Rectal smooth muscle tissue (tissue), 1 donor: ENCODE measurements at regions not wholly inside any gene's neighbourhood (a gene's known extent, or its start where the extent isn't known, plus 50 kb on each side); places are given as distances from the start of the nearest gene placed in this dataset.

Experiments
- H3K27ac ChIP-seq: one replicate; pipeline ENCODE4 v1.7.0; 2013; ENCODE audit warnings: low read depth, low read length, inconsistent platforms
- H3K27me3 ChIP-seq: one replicate; pipeline ENCODE4 v1.7.0; 2013; ENCODE audit warnings: low read length; ENCODE audit not compliant: control insufficient read depth, insufficient read depth
- H3K36me3 ChIP-seq: one replicate; pipeline ENCODE4 v1.7.0; 2013; ENCODE audit warnings: low read length; ENCODE audit not compliant: control insufficient read depth, insufficient read depth
- H3K4me1 ChIP-seq: one replicate; pipeline ENCODE4 v1.7.0; 2013; ENCODE audit warnings: low read length; ENCODE audit not compliant: control insufficient read depth, insufficient read depth
- H3K4me3 ChIP-seq: one replicate; pipeline ENCODE4 v1.7.0; 2013; ENCODE audit warnings: low read length
- H3K9ac ChIP-seq: one replicate; pipeline ENCODE4 v1.7.0; 2013; ENCODE audit warnings: low read length

GRCh38 chr15:96079041-96079440, 251.5 kb upstream of the NR2F2 start:
- Histone ChIP-seq H3K36me3 (no peaks in the 10 kb centered on the region), H3K9ac (no peak overlapping the region), H3K27me3 (no peaks in the 10 kb centered on the region), H3K4me3 (no peak overlapping the region), H3K4me1 (no peaks in the 10 kb centered on the region), H3K27ac (no peak overlapping the region)

- Histone ChIP-seq H3K4me1 (no peaks in the 10 kb centered on the region), H3K27ac (no peak overlapping the region), H3K36me3 (no peaks in the 10 kb centered on the region), H3K4me3 (no peak overlapping the region), H3K27me3 (no peaks in the 10 kb centered on the region), H3K9ac (no peak overlapping the region)
Observed at GRCh38 chr15:96079882-96080281, 250.6 kb upstream of the NR2F2 start.

- no peaks in the 10 kb centered on the region for H3K4me1 ChIP-seq
- no peaks in the 10 kb centered on the region for H3K36me3 ChIP-seq
- no peak overlapping the region for H3K27ac ChIP-seq
- H3K9ac ChIP-seq, result no peak overlapping the region
- no peaks in the 10 kb centered on the region for H3K27me3 ChIP-seq
- H3K4me3 ChIP-seq, result no peak overlapping the region
Observed at GRCh38 chr15:96086164-96086563, 244.3 kb upstream of the NR2F2 start.

GRCh38 chr15:96087180-96087884, 243.2 kb upstream of the NR2F2 start:
- H3K9ac ChIP-seq, result no peak overlapping the region
- no peak overlapping the region for H3K4me3 ChIP-seq
- H3K27ac ChIP-seq, result no peak overlapping the region
- H3K27me3 ChIP-seq, result no peaks in the 10 kb centered on the region
- H3K36me3 ChIP-seq, result no peaks in the 10 kb centered on the region
- no peaks in the 10 kb centered on the region for H3K4me1 ChIP-seq

GRCh38 chr15:96088650-96089049, 241.8 kb upstream of the NR2F2 start:
- Histone ChIP-seq H3K4me1 (no peaks in the 10 kb centered on the region), H3K36me3 (no peaks in the 10 kb centered on the region), H3K27me3 (no peaks in the 10 kb centered on the region), H3K9ac (no peak overlapping the region), H3K4me3 (no peak overlapping the region), H3K27ac (no peak overlapping the region)

- no peaks in the 10 kb centered on the region for H3K36me3 ChIP-seq
- no peak overlapping the region for H3K9ac ChIP-seq
- no peak overlapping the region for H3K4me3 ChIP-seq
- H3K27me3 ChIP-seq, result no peaks in the 10 kb centered on the region
- H3K27ac ChIP-seq, result no peak overlapping the region
- H3K4me1 ChIP-seq, result no peaks in the 10 kb centered on the region
Observed at GRCh38 chr15:96089405-96090058, 241.0 kb upstream of the NR2F2 start.

GRCh38 chr15:96092186-96092585, 238.3 kb upstream of the NR2F2 start:
- H3K9ac ChIP-seq, result no peak overlapping the region
- no peak overlapping the region for H3K27ac ChIP-seq
- H3K4me3 ChIP-seq, result no peak overlapping the region
- H3K27me3 ChIP-seq, result no peaks in the 10 kb centered on the region
- no peaks in the 10 kb centered on the region for H3K4me1 ChIP-seq
- H3K36me3 ChIP-seq, result no peaks in the 10 kb centered on the region

- H3K27ac ChIP-seq, result no peak overlapping the region
- H3K4me1 ChIP-seq, result no peaks in the 10 kb centered on the region
- H3K4me3 ChIP-seq, result no peak overlapping the region
- H3K9ac ChIP-seq, result no peak overlapping the region
- no peaks in the 10 kb centered on the region for H3K27me3 ChIP-seq
- no peaks in the 10 kb centered on the region for H3K36me3 ChIP-seq
Observed at GRCh38 chr15:96093063-96093462, 237.4 kb upstream of the NR2F2 start.

GRCh38 chr15:96097661-96098060, 232.8 kb upstream of the NR2F2 start:
- Histone ChIP-seq H3K9ac (no peak overlapping the region), H3K27me3 (no peaks in the 10 kb centered on the region), H3K4me3 (no peak overlapping the region), H3K4me1 (no peaks in the 10 kb centered on the region), H3K27ac (no peak overlapping the region), H3K36me3 (no peaks in the 10 kb centered on the region)

- no peaks in the 10 kb centered on the region for H3K4me1 ChIP-seq
- no peak overlapping the region for H3K9ac ChIP-seq
- H3K36me3 ChIP-seq, result no peaks in the 10 kb centered on the region
- no peak overlapping the region for H3K4me3 ChIP-seq
- no peaks in the 10 kb centered on the region for H3K27me3 ChIP-seq
- H3K27ac ChIP-seq, result no peak overlapping the region
Observed at GRCh38 chr15:96102631-96103030, 227.9 kb upstream of the NR2F2 start.

- Histone ChIP-seq H3K9ac (no peak overlapping the region), H3K27ac (no peak overlapping the region), H3K4me3 (no peak overlapping the region), H3K27me3 (no peaks in the 10 kb centered on the region), H3K36me3 (no peaks in the 10 kb centered on the region), H3K4me1 (no peaks in the 10 kb centered on the region)
Observed at GRCh38 chr15:96106181-96106580, 224.3 kb upstream of the NR2F2 start.

GRCh38 chr15:96106628-96107027, 223.9 kb upstream of the NR2F2 start:
- Histone ChIP-seq H3K4me1 (no peaks in the 10 kb centered on the region), H3K27me3 (no peaks in the 10 kb centered on the region), H3K9ac (no peak overlapping the region), H3K36me3 (no peaks in the 10 kb centered on the region), H3K27ac (no peak overlapping the region), H3K4me3 (no peak overlapping the region)

- no peak overlapping the region for H3K27ac ChIP-seq
- no peaks in the 10 kb centered on the region for H3K4me1 ChIP-seq
- no peak overlapping the region for H3K9ac ChIP-seq
- no peaks in the 10 kb centered on the region for H3K36me3 ChIP-seq
- H3K4me3 ChIP-seq, result no peak overlapping the region
- H3K27me3 ChIP-seq, result no peaks in the 10 kb centered on the region
Observed at GRCh38 chr15:96107916-96108315, 222.6 kb upstream of the NR2F2 start.
